NCI-H146 treated with DMSO at 0.1 percent for 48 hours (cell line): ENCODE measurements at regions not wholly inside any gene's neighbourhood (a gene's known extent, or its start where the extent isn't known, plus 50 kb on each side); places are given as distances from the start of the nearest gene placed in this dataset.

Experiments
- DNase-seq: peaks from one replicate; lab custom pipeline; 2025; ENCODE audit not compliant: unreplicated experiment; lab: John Stamatoyannopoulos, UW

GRCh38 chr15:98187549-98187948 is 227.0 kb downstream of the ARRDC4 start:
- DNase-seq, result no peak

- DNase-seq, result no peak
Observed at GRCh38 chr15:98190914-98191313, 230.4 kb downstream of the ARRDC4 start.

DNA sequence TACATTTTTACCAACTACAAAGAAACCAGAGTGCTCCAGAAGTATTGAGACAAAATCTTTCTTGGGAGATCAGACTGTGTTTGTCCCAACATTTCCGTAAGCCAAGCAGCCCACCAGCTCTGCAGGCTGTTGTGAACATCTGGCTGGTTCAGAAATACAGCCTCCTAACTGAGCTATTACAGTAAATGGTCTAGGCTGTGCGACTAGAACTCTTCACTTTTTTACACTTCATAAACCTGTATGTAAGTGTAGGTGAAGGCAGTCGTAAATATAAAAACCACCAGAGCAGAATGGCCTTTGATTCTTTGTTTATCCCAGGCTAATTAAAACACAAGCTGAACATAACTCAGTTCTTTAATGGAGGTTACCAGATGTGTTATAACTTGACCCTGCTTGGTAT is 235.3 kb downstream of the ARRDC4 start:
- DNase-seq, result no peak

DNA sequence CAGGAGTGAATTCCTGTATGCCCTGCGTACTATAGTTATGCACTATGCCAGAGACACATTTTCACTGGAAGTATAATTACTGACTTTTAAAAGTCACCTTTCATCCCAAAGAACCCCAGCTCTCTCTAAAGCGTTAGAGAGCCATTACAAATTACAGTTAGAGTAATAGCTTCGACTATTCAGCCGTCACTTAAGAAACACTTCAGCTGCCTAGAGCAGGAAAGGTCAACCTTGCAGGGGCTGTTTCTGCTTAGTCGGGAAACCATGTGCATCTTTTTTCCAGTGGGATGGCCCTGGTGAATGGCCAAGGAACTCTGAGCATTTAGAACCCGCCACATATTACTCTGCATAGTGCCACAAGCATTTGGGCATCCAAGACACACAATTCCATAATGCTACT is 235.9 kb downstream of the ARRDC4 start:
- DNase-seq, result no peak

DNA sequence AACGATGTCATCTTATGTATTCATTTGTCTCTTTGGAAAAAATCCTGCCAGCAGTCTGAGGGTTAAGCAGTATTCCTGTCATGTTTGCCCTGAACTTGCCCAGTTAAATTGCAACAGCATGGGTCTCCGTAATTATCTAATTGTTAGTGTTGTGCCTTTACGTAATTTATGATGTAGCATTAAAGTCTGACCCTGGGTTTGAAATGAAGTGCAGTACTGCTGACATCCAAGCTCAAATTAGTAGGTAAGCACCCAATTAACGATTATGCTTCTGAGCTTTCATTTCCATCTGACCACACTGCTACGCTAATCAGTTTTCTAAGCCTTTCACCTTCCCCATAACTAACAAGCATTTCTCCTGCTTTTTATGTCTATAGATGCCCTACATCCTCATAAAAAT is 241.8 kb downstream of the ARRDC4 start:
- DNase-seq, result no peak

DNA sequence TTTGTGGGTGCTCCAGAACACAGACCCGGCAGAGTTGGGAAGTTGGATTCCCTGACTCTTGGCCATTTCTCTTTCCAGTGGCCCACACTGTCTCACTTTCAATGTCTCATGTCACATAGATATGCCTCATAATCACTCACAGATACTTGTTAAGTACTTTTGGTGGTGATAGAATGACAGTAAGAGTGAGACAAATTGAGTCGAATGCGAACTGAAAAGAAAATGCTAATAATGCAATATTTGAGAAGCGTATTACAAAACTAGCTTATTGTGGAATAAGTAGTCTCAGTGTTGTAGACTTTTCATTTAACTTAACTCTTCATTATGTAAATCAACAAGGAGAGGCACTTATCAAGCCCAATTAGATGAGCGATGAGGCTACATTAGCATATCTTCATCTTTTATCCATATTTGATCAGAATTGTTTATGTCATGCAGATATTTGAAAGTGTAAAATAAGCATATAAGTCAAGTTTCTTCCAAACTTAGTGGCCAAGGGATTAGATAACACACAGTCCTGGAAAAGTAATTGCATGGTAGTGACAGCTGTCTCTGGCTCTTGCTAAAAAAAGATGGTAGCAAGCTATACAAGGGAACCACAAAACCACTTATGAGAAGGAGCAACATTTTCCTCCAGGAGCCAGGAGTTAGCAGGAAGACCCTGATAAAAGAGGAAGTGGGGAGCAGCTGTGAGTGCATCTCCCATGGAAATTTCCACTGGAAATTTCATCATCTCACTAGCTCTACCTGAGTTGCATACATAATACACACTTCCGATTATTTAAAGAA is 243.6 kb downstream of the ARRDC4 start:
- no peak for DNase-seq

DNA sequence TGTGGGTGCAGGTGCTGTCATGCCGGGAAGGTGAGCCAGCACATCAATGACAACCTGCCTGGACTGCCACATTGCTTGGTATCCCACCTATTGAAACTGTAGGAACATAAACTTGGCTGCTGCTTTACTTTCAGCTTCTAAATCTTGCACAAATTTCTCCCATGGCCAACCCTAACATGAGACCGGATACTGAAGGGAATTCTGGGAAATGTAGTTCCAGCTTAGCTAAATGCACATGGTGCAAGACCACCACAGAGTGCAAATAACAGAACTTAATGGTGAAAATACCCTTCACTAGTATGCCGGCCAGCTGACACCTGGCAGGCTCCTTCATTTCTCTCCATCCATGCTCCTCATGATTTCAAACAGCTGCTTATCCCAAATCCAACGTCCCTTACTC is 247.4 kb downstream of the ARRDC4 start:
- DNase-seq, result no peak

DNA sequence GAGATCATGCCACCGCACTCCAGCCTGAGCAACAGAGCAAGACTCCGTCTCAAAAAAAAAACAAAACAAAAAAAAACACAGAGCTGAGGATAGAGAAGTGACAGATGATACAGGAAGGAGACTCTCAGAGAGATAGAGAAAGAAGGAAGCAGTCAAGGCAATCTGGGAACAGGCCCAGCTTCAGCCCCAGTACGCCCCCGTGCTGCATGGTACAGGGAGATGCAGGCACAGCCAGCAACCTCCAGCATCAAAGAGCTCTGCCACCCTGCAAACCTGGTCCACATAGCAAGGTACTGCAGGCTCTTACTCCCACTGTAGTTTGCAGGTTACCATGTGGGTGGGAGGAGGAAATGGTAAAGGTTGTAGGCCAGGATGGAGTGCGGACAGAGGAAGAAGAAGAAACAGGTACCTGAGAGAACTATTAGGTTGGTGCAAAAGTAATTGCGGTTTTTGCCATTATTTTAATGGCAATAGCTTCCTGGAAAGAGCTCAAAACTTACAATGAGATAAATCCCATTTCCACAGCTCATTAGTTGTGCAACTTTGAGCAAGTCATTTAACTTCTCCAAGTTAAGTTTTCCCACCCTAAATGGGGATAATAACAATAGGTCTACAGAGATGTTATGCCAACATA is 253.0 kb downstream of the ARRDC4 start:
- DNase-seq, result no peak

DNA sequence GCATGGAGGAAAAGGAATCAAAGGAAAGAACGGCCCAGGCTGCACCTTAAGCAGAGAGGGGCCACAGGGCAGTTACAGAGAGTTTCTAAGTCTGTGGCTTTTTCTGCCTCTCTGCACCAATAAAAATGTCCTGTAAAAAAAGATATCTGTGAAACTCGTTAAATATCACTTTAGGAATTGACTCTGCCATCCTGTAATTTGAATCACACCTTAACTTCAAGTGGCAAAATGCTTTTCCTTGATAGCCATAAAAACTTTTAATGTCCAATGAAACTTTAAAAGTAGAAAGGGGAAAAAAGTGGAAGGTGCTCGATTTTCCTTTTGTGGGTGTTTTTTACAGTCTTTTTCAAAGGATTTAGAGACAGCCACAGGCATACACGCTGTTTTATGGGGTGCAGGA is 255.7 kb downstream of the ARRDC4 start:
- DNase-seq, result no peak

DNA sequence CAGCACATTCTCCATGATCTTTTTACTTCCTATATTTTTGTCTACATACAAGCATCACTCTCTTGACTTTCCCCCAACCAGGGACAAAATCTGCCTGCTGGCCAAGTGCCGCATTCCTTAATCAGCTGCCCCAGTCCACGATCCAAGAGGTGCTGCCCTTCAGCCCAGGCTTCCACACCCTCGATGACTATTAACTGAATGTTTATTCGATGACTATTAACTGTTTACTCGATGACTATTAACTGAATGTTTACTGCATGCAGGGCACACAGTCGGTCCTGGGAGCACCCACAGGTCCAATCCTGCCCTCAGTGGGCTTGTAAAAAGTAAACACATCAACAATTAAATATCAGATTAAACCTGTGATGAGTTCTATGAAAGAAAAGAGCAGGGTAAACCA is 256.9 kb downstream of the ARRDC4 start:
- no peak for DNase-seq

GRCh38 chr15:98221144-98221543 is 260.6 kb downstream of the ARRDC4 start:
- DNase-seq, result no peak

DNA sequence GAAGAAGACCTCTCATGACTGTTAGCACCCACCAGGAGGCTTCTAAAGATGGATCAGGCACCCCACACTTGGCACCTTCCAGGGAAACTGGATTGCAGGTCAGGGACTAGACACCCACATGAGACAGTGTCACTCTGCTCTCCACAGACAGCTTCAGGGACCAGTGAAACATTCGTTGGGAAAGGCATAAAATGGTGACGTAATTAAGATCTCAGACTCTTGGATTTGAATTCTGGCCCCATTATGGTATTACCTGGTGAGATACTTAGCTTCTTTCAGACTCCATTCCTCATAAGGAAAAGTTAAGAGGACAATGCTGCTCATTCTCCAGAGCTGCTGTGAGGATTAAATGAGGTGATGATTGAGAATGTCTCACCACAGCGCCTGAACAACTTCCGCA is 261.1 kb downstream of the ARRDC4 start:
- no peak for DNase-seq

GRCh38 chr15:98226149-98226548 is 265.6 kb downstream of the ARRDC4 start:
- no peak for DNase-seq

DNA sequence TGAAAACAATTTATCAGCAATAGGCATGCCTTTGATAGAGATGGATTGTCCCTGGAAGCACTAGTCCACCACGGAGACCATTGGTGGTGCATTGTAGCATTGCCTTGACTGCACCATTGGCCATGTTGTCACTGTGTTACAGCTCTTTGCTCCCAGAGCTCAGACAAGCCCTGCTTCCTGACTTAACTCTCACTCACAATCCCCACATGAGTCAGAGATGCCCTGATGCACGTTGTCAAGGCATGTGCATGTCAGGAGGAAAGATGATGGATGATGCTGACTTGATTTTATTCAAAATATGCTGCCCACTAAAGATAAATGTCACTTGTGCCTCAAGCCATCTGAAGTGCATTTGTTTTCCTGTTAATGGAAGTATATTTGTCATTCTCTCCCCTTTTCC is 266.1 kb downstream of the ARRDC4 start:
- DNase-seq, result no peak

- no peak for DNase-seq
Observed at GRCh38 chr15:98228846-98229245, 268.3 kb downstream of the ARRDC4 start.

DNA sequence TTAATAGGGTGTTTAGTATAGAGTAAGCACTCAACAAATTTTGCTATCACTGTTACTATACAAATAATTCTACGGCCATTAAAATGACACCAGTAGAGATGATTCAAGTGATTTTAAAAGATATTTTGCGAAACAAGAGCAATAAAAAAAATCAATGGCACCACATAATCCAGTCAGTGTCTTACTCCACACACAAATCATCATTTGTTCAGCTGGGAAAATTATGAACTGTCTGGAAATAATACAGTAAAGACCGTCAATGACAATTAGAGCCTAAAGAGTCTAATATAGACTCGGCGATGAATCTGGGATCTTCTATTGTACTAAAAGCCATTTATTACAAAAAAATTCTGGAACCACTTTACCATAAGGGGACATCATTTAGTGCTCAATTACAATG is 270.5 kb downstream of the ARRDC4 start:
- DNase-seq, result no peak

DNA sequence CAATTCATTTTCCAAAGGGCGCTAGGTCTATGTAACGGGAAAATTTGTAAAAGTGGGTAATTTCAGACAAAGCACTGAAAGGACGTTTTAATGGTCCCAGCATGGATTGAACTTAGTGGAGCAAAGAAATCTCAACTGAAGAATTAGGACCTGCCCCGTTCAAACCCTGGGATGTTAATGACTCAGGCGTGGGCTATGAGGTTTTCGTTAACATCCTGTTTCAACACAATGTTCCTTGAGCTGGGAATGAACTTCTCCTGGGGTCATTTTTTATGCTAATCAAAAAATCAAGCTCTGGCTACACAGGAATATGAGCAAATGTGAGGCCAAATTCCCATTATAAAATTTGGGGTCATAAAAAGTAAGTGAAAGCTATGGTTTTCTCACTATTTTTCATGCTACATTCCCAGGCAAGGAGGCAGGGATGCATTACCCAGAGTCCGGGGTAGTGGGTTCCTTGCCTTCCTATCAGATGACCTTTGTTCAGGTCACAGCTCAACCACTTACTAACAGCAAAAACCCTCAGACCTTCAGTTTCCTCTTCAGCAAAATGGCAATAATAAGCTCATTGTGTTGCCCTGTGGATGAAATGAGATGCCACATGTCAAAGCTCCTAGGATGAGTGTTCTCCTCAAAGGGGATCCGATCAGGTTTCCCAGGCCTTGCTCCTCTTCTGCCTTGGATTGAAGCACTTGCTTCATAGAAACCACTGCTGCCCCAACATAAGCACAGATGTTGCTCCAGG is 271.4 kb downstream of the ARRDC4 start:
- DNase-seq, result no peak

GRCh38 chr15:98232761-98233160 is 272.3 kb downstream of the ARRDC4 start:
- DNase-seq, result no peak

DNA sequence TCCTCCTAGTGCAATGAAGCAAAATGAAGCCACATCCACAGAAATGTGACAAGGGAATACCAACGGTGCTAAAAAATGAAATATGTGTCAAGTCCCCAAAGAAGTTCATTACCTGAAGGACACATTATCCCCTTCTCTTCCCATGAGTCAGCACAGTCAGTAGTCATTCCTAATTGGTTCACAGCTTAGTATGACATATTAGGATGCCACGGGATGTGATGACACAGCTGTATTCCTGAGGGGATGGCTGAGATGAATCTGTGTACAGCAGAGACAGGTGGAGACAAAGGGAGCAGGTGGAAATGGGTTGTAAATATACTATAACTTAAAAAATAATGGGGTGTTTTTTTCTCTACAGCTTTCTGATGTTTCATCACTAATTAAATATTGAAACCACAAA is 273.4 kb downstream of the ARRDC4 start:
- no peak for DNase-seq

DNA sequence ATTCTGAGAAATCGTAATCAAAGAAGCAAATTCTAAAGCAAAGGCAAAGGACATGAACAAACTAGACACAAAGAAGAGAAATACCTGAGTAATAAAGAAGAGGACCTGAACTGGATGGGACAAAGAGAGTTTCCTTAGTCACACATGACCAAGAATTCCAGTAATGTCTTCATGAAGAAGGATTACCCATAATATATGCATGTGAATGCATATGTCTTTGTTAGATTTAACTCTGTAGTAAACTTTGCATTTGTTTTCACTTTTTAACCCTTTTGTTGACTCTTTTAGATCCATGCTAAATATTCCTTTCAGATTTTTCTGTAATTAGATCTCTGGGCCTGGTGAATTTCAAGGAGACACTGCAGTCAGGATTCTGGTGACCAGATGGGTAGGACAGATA is 279.8 kb downstream of the ARRDC4 start:
- DNase-seq, result no peak

GRCh38 chr15:98241032-98241554 is 280.6 kb downstream of the ARRDC4 start:
- no peak for DNase-seq

DNA sequence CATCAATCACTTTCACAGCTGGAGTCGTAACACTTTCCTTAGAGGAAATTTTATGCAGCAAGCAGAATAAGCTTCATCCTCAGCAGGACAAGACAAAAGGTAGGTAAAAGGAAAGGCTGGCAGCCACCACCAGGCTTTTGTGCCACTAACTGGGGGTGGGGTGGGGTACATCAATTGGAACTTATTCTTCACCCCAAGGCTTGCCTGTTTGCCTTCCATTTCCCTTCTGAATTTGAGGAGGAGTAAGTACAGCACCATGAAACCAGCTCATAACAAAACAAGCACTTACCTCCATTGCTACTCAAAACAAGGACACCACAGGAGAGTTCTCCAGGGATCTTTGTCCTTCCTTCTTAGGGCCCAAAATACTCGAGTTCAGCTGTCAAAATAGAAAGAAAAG is 296.8 kb downstream of the ARRDC4 start:
- no peak for DNase-seq
